ENCODE measurements at regions not wholly inside any gene's neighbourhood (a gene's known extent, or its start where the extent isn't known, plus 50 kb on each side); places are given as distances from the start of the nearest gene placed in this dataset.

- no peak overlapping the region for H3K4me3 ChIP-seq (ENCODE audit: low read length)
- TF ChIP-seq CTCF (conservative IDR thresholded peaks at IDR 0.05; ENCODE audit: low read length), result no peak
- DNase-seq (ENCODE audit: low read depth), result peak; percentile 43
Observed at GRCh38 chr3:66738625-66739365, 238.0 kb upstream of the LRIG1 start.

GRCh38 chr3:66740260-66740659, 239.4 kb upstream of the LRIG1 start:
- TF ChIP-seq CTCF (conservative IDR thresholded peaks at IDR 0.05; ENCODE audit: low read length), result no peak
- H3K4me3 ChIP-seq (ENCODE audit: low read length), result no peak overlapping the region
- no peak for DNase-seq (ENCODE audit: low read depth)

- DNase-seq (ENCODE audit: low read depth), result peak; percentile 36
- TF ChIP-seq CTCF (conservative IDR thresholded peaks at IDR 0.05; ENCODE audit: low read length), result no peak
- H3K4me3 ChIP-seq (ENCODE audit: low read length), result no peak overlapping the region
Observed at GRCh38 chr3:66744521-66744920, 243.7 kb upstream of the LRIG1 start.

GRCh38 chr3:66744986-66745385, 244.2 kb upstream of the LRIG1 start:
- no peak overlapping the region for H3K4me3 ChIP-seq (ENCODE audit: low read length)
- no peak for TF ChIP-seq CTCF (conservative IDR thresholded peaks at IDR 0.05; ENCODE audit: low read length)
- no peak for DNase-seq (ENCODE audit: low read depth)

GRCh38 chr3:66747261-66747660, 246.4 kb upstream of the LRIG1 start:
- H3K4me3 ChIP-seq (ENCODE audit: low read length), result no peak overlapping the region
- DNase-seq (ENCODE audit: low read depth), result peak; percentile 71
- no peak for TF ChIP-seq CTCF (conservative IDR thresholded peaks at IDR 0.05; ENCODE audit: low read length)

GRCh38 chr3:66747696-66748095, 246.9 kb upstream of the LRIG1 start:
- TF ChIP-seq CTCF (conservative IDR thresholded peaks at IDR 0.05; ENCODE audit: low read length), result no peak
- no peak overlapping the region for H3K4me3 ChIP-seq (ENCODE audit: low read length)
- DNase-seq (ENCODE audit: low read depth), result peak; percentile 62

GRCh38 chr3:66748175-66748876, 247.5 kb upstream of the LRIG1 start:
- DNase-seq (ENCODE audit: low read depth), result peak; percentile 38
- no peak overlapping the region for H3K4me3 ChIP-seq (ENCODE audit: low read length)
- no peak for TF ChIP-seq CTCF (conservative IDR thresholded peaks at IDR 0.05; ENCODE audit: low read length)
